ENCODE measurements at regions not wholly inside any gene's neighbourhood (a gene's known extent, or its start where the extent isn't known, plus 50 kb on each side); places are given as distances from the start of the nearest gene placed in this dataset.
A peak's percentile ranks its signal among the peaks of the same experiment; 100 is the strongest.

DNA sequence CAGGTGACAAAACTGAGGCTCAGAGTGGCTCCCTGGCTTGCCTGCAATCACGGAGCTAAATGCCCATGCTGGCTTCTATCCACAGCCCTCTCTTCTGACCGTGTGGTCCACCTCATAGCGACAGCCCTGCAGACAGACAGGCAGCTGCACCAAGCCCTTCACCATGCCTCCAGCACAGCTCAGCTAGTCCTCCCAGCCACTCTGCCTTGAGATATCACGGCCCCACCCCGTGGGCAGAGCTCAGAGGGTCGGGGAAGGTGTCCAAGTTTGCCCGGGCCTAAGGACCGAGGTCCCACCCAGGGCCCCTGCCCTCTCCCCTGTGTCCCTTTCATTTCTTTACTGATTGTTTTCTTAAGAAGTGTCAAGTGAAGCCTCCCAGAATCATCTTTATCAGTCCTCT is 128.2 kb upstream of the GLI2 start:
- no peak for DNase-seq (ENCODE audit: low read depth)

DNA sequence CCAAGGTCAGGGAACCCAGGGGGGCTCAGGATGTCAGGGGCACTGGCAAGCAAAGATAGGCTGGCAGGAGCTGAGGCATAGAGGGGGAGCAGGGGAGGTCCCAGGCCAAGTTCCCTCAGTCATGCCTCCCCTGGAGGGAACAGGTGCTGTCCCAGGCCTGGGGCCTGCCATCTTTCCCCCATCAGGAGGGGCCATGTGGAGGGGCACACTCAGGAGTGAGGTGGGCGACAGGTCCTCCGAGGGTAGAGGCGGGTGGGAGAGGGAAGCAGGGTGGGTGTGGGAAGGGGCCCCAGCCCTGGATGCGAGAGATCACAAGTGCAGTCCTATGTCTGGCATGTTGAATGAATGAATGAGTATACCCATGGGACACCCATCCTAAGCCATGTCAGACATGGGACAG is 127.7 kb upstream of the GLI2 start:
- DNase-seq (ENCODE audit: low read depth), result no peak

DNA sequence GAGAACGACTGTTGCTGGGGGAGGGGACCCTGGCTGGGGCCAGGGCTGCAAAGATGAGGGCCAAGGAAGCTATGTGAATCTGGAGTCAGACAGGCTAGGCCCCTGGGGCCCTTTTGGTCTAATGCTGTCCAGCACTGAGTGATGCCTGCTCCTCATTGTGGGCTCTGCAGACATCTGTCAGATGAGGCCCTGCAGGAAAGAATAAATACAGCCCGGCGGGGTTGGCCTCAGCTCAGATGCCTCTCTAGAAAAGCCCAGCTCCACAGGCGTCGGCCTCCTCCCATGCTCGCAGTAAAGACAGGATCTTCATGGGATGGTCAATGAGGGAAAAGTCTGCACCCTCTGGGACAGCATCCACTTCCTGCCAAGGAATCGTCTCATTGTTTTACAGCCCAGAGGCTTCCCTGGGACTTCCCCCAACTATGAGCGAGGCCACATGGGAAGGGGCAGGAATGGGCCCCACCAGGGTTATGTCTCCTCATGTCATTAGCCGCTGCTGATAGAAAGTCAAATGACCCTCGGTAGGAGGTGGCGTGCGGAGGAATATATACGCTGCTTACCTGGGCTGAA is 125.8 kb upstream of the GLI2 start:
- no peak for DNase-seq (ENCODE audit: low read depth)

DNA sequence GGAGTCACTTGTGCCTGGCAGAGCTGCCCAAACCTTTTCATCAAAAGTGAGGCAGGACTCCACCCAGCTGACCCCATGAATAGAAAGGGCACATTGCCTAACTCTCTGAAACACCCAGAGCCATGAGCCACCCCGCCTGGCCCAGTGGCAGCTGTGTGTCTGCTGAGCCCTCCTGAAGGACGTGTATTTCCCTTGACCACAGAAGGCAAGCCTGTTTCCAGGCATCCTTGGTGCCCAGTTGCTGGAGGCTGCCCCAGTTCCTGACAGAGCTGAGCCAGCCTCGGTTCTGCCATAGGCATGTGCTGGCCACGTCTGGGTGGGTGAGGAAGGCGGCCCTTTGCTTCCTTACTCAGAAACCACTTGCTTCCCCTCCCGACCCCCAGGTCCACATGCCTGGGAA is 124.7 kb upstream of the GLI2 start:
- DNase-seq (ENCODE audit: low read depth), result no peak

DNA sequence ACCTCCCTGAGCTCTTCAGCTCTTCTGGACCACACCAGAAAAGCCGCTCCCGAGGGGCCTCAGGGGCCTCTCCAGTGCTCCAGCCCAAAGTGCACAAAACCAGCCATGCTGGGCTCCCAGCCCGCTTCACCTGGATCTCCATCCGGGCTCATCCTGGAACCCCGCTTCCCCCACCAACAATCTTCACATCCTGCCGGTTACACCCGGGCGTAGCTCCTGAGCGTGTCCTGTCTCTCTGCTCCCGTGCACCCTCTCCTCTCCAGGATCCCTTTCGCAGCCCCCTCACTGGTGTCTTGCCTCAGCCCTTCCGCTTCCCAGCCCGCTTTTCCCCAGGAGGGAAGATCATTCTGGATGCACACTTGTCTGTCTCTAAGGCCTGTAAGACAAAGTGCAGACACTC is 123.7 kb upstream of the GLI2 start:
- DNase-seq (ENCODE audit: low read depth), result peak; percentile 19

DNA sequence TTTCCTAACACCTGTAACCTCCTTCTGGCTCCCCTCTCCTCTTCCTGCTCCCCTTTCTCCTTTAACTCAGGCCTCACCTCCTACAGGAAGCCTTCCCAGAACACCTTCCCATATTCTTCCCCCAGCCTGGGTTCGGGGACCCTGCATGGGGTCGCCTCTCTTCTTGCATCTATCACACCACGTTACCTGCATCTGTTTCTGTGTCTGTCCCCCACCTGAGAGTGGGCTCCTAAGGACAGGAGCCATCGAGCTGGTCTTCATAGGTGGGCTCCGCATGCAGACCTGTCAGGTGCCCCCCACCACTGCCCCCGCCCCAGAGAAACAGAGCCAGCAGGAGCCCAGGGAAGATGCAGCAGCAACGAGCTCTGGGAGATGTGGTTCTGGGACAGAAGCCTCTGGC is 123.2 kb upstream of the GLI2 start:
- no peak for DNase-seq (ENCODE audit: low read depth)

DNA sequence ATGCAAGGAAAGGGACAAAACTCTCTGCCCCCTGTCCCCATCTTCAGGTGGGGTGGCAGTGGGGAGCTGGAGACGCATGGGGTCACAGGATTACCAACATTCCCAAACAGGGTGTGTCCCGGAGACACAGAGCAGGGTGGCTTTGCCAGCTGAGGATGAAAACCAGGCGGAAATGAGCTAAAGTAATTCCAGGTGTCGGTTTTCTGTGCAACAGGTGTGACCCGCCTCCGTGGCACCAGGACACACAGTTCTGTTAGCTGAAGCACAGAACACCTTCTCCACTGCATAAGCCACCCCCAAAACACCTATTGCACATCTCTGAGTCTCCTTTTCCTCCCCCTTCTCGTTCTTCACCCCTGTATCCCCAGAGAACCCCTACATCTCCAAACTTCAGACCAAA is 122.7 kb upstream of the GLI2 start:
- DNase-seq (ENCODE audit: low read depth), result no peak

DNA sequence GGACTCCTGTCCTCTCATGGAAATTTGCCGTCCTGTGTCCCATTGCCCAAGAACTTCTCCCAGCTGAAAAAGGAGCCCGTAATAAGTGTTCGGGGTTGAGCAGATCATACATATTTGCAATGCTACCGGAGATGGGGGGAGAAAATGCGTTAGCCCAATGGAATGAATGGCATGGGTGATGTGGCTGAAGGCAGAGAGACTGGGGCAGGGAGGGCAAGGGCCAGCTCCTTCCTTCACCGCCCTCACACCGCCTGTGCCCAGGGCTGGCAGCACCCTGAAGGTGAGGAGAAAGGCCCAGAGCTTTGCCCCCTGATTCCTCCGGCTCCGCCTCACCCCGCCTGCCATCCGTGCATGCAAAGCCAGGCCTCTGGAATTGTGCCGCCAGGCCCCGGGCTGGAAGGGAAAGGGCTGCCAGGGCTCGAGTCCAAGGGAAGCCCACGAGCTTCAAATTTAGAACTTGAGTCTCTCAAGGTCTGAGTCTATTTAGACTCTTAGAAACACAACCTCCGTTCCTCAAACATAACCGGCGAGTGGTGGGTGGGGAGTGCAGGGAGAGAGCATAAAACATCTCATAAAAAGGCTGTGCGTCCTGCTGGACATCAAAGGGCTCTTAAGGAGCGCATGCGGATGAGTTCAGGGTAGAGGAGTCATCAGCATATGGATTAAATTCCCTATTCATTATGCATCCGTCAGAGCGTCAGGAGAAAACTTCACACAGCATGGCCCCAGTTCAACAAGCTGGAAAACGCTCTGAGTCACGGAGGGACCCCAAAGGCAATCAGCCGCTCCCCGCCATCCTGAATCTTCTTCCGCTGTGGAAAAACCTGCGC is 121.7 kb upstream of the GLI2 start:
- DNase-seq (ENCODE audit: low read depth), result peak; percentile 61

DNA sequence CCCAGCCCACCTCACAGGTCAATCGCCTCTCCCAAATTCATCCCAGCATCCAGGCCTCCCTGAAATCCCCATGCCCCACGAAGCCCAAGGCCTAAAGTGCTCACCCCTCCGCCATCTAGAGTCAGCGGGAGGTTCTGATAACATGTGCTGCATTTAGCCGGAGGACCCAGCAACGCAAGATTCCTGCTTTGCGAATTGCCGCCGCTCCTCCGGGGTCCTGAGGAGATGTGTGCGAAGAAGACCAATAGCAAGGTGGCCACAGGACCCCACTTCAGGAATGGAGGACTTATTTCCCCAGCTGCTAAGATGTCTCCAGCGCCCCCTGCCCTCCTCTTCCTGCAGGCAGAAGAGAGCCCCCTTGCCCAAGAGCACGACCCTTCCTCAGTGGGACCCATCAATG is 120.8 kb upstream of the GLI2 start:
- DNase-seq (ENCODE audit: low read depth), result no peak

DNA sequence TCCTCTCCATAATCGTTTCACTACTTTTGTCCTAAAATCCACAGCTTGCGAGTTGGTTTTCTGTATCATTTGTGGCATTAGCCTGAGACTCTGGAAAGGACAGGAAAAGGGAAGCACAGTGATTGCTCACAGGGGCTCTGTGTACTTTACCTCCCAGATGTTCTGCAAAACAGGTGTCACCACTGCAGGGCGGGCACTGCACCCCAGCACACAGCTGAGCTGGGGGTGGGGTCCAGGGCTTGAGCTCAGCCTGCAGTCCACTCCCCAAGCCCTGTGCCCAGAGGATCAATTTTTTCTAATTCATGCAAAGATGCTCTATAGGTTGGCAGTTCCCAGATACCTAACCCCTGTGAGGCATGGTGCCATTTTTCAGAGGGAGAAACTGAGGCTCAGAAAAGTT is 119.4 kb upstream of the GLI2 start:
- DNase-seq (ENCODE audit: low read depth), result no peak

DNA sequence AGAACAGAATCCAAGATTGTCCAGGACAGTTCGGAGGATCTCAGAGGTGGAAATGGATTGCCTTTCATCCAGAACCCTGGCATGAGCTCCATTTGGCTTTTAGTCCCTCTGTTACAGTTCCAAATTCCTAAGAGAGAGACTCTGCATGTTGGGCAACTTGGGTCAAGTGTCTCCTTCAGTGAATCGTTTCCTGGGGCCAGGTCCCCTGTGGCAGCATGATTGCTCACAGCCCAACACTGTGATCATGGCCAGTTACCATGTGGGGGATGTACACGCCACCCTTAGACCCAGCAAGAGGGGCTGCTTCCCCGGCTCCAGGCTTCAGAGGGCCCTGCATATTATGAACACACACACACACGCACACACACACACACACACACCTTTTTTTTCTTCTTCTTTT is 118.6 kb upstream of the GLI2 start:
- DNase-seq (ENCODE audit: low read depth), result no peak

DNA sequence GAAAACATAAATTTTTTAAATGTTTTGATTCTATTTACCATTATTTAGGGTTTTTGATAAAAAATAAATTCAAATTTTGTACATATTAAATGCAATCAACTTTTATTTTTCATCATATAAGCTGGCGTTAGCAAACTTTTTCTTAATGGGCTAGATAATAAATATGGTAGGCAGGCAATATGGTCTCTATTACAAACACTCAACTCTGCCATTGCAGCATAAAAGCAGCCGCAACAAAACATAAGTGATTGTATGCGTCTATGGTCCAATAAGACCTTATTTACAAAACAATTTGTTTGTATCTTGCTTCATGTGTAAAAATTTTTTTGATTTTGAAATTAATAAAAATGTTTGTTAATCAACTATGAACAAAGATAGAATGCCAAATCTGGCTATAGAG is 116.8 kb upstream of the GLI2 start:
- DNase-seq (ENCODE audit: low read depth), result no peak

DNA sequence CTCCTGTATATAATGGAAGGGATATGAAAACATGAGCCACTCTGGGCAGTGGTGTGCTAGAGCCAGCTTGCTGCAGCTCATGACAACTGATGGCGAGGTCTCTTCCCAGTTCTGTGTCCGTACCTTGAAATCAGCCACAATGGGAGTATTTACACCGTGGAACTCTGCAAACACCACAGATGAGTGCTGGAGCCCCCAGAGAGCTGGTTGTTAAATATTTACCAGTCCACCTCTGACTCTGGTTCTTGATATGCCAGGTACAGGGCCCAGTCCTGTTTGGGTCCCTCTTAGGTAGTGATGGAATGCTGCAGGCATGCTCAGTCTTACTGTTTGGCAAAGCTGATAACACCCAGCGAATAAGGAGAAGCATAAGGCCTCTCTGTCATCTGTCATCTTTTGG is 116.1 kb upstream of the GLI2 start:
- DNase-seq (ENCODE audit: low read depth), result no peak

DNA sequence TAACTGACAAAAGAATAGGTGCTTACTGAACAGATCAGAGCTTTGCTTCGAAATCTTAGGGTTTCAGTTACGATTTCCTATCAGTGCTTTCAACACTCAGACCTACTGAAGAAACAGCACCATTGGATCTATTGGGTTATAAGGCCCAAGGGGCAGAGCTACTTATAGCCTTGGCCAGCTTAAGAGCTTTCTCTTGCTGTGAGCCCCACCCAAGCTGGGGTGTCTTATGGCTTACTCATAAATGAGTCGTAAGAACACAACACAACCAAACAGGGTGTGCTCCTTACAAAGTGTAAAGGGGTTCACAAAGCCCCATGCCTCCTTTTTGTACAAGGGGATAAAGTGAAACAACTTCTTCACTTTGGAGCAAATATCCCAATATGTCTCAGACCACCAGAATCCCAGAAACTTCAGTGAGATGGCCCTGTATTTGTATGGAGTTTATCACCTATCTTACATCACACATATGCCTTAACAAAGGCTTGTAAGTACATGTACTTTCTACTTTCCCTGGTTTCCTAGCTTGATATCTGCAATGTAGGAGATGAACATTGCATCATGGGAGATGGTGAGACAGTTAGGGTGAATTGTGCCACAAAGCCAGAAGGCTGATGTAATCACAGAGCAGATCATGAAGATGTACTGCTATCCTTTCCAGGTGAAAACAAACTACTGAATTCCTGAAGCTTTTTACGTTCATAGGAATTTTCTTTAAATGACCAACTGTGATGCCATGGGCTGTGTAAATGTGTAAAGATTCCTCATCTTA is 115.5 kb upstream of the GLI2 start:
- DNase-seq (ENCODE audit: low read depth), result peak; percentile 78

DNA sequence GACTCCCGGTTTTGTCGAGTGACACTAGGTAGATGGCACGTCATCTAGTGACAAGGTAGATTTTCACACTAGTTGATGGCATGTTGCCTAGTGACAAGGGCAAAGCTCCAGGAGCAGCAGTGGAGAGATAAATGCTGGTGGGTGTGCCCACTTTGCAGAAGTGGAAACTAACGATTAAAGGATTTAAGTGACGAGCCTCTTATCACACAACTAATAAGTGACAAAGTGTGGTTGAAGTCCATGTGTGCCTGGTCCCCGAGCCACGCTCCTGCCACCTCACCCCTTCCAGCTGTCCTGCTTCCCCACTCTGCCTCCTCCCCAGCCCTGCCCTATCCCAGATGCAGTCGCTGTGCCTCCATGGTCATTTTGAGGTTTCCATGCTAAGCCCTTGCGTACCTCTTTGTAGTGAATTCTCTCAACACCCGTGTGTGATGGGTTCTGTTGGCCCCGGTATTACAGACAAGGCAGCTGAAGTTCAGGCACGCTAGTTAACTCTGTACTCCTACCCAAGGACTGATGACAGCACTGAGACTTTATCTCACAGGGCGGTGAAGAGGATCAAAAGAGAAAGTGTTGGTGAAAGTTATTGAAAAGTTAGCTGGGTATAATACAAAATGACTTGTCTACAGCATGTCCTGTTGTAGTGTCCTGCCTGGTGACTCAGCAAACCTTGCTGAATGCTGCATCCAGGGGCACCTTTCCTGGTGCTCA is 113.4 kb upstream of the GLI2 start:
- DNase-seq (ENCODE audit: low read depth), result no peak

DNA sequence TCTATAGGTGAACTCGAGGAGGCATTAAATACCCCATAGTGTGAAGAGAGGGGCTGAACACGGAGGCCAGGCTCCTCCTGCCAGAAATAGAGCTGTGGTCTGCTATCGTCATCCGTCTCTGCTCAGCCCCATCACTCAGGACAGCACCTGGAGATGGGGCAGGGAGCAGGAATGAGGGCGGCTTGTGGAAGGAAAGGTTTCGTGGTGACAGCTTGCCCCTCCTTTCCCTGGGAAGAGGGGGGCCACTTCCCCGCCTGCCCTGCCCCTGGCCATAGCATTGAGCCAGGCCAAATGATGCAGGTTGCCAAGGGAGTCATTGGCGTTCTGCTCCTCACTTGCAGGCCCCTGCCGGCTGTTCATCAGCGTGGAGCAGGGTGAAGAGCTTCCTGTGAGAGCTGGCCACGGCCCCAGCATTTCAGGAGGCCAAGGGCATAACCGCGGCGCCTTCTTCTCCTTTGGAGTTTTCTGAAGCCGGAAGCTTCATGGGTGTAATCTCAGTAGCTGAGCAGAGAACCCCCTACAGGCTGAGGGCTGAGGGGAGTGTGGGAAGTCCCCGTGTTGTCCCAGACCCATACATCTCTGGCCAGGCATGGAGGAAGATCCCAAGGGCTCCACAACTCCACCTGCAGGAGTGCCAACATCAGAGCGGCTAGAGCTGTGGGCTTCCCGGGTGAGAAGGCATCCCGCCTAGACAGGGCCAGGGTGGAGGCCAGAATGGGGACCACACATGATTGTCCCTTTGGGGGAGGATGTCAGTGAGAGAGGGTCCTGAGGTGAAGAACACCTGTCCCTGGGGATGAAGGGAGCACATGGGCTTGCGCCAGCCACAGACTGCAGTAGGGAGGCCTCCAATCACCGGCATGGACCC is 112.5 kb upstream of the GLI2 start:
- no peak for DNase-seq (ENCODE audit: low read depth)

DNA sequence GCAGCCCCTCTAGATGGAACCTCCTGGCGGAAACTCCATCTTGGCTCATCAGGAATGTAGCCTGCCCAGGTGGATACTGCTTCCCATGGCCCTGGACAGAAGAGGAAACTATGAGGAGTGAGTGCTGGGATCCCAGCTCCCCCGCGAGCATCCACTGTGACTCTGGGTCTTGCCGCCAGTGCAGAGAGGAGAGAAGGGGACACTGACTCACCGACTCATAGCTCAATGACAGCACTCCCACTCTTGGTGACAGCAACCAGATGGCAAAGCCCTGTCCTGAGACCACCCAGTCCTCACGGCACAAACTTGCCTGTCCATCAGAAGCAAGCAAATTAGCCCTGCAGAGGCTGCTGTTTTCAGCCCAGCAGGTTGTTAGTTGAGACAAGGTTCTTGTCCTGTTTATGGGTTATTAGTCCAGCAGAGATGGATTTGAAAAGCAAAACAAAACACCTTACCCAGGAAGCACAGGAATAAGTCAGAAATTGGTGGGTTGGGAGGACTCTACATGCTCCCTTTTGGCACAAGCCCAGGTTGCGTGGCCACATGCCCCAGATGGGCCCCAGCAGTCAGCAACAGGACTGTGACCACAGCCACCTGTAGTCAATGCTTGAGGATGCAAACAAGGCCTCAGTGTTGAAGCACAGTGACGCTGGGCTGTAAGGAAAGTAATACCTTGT is 111.5 kb upstream of the GLI2 start:
- DNase-seq (ENCODE audit: low read depth), result no peak

DNA sequence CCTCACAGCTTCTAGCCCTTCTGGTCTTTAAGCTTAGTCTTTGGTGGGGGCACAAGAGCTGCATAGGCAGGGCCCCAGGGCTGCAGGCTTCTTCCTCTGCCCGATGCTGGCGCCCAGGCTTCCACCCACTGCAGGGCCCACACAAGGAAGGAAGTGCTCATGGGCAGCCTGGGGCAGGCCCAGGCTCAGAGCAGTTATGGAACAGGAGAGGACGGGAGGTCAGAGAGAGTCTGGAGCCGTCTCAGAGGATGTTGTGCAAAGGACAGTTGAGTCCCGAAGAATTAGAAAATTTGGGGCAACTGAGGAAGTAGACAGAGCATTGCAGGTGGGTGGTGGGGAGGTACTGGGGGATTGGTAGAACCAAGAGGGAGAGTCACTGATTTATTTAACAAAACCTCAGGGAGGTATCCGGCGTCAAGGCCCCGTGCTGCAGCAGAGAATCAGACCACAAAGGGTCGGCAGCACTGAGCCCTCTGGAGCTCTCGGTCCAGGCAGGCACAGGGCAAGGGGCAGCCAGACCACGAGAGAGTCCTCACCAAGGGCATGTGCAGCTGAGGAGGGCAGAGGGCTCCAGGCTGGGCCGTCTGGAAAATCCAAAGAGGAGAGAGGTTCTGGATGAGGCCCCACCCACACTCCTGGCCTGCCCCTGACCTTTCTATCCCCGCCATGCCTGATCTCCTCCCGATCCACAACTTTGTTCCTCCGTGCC is 110.8 kb upstream of the GLI2 start:
- DNase-seq (ENCODE audit: low read depth), result no peak

DNA sequence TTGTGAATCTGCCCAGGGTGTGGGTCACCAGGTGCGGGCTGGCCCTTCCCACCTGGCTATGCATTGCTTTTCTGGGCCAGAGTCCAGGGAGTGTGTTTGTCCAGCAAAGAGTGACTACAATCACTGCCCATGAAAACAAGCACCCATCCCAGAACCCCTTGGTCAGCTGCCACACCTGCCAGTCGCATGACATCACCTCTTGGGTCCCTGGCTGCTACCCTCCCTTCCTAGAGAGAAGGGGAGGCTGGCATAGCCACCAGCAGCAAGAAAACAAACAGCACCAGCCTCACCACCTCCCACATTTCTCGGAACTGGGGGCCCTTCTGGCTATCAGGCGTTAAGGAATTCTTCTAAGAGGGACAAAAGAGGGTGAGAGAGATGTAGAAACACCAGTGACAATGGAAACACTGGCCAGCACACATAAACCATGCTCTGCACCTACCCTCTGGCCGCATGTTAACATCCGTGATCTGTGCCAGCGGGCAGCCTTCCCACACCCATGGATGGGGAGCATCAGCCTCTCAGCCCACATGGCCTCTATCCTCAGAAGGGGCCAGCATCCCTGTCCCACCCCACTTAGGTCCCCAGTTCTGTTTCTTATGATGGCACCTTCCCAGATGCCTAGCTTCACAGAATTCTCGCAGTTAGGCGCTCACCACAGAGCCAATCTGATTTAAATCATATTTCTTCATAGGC is 109.7 kb upstream of the GLI2 start:
- no peak for DNase-seq (ENCODE audit: low read depth)

DNA sequence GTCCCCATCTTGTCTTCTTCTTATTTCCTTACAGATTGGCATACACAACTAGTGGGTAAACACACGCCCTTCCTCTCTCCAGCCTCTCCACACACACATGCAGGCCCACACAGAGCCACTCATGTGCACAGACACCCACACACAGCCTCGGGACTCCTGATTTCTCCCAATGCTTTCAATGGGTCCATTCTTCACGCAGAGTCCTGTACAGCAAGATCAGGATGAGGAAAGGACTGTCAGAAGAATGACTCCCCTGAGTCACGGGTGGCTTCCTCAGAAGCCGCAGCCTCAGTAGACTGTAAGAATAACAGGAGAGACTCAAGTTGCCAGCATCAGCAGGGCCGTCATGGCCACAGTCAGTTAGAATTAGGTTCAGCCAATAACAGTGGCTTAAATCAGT is 109.1 kb upstream of the GLI2 start:
- no peak for DNase-seq (ENCODE audit: low read depth)

Measured in amniotic epithelial cell (primary cell).